Hepatocyte (in vitro differentiated cells): ENCODE measurements at regions not wholly inside any gene's neighbourhood (a gene's known extent, or its start where the extent isn't known, plus 50 kb on each side); places are given as distances from the start of the nearest gene placed in this dataset.

Source experiments
- EZH2 ChIP-seq: fragments of 200-600 bp; sonication (generic); IDR thresholded peaks from 2 replicates; pipeline ENCODE4 v1.6.1; 2016; ENCODE audit warnings: antibody characterized with exemption, mild to moderate bottlenecking, borderline replicate concordance
- EZH2phosphoT487 ChIP-seq: fragments of 200-600 bp; sonication (generic); IDR thresholded peaks from one replicate; pipeline ENCODE4 v1.6.1; 2018; ENCODE audit warnings: antibody characterized with exemption, mild to moderate bottlenecking, low read depth, moderate library complexity; ENCODE audit not compliant: unreplicated experiment, severe bottlenecking
- TF ChIP-seq, protein P1 (sequence below): fragments of 200-600 bp; sonication (generic); IDR thresholded peaks from 2 replicates; pipeline ENCODE4 v1.5.1; 2016; ENCODE audit warnings: antibody characterized with exemption, mild to moderate bottlenecking; ENCODE audit not compliant: poor library complexity

DNA sequence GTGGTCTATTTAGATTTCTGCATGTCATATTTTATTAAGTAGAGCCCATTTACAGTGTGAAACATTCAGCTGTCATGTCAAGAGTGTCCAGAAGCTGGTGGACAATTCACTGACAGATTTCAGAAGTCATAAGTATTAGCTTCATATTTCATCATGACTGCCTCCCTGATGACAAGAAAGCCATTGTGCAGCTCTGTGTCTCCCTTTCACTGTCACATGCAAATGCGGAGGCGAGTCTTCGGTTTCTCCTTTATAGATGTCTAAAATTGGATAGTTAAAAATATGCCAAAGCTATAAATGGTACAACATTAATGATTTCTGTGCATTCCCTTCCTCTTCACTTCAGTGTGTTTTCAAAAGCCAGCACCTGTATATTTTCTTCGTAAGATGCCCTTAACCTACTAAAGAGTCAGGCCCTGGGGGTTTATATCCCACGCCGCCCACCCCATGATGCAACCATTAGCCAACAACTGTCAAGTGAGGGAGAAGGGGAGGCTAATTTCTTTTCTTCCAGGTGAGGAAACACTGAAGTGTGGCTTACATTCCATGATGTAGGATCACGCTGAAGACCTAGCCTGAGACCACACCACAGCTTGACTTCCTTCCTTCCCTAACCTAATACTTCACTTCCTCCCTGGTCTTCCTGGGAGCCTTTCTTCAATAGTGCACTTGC is 99.6 kb upstream of the DDX18 start:
- TF ChIP-seq, protein P1, sequence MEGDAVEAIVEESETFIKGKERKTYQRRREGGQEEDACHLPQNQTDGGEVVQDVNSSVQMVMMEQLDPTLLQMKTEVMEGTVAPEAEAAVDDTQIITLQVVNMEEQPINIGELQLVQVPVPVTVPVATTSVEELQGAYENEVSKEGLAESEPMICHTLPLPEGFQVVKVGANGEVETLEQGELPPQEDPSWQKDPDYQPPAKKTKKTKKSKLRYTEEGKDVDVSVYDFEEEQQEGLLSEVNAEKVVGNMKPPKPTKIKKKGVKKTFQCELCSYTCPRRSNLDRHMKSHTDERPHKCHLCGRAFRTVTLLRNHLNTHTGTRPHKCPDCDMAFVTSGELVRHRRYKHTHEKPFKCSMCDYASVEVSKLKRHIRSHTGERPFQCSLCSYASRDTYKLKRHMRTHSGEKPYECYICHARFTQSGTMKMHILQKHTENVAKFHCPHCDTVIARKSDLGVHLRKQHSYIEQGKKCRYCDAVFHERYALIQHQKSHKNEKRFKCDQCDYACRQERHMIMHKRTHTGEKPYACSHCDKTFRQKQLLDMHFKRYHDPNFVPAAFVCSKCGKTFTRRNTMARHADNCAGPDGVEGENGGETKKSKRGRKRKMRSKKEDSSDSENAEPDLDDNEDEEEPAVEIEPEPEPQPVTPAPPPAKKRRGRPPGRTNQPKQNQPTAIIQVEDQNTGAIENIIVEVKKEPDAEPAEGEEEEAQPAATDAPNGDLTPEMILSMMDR, result no peak
- TF ChIP-seq EZH2 (no peak), EZH2phosphoT487 (no peak)
